ENCODE measurements at regions not wholly inside any gene's neighbourhood (a gene's known extent, or its start where the extent isn't known, plus 50 kb on each side); places are given as distances from the start of the nearest gene placed in this dataset.

GRCh38 chr9:84583866-84584265 lies 85.7 kb upstream of the NTRK2 start:
- DNase-seq (ENCODE audit: low spot score), result no peak

DNA sequence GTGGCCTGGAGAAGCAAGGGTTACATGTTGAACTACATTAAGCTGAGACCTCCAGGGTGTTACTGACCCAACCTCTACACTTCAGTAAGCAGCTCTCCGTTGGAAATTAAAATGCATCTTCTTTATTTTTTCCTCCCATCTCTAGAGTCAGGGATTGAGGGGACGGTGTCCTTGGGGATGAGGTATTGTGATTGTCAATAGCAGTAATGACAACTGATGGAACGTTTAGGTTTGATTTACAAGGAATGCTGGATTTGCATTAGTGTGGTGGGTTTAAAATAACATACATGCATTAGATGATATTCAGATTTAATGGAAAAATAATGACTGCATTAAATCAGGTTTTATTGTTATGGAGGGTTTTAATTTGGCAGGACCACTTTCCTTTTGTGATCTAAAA lies 82.9 kb upstream of the NTRK2 start:
- no peak for DNase-seq (ENCODE audit: low spot score)

- no peak for DNase-seq (ENCODE audit: low spot score)
These were observed 82.4 kb upstream of the NTRK2 start for GRCh38 chr9:84587153-84587552.

DNA sequence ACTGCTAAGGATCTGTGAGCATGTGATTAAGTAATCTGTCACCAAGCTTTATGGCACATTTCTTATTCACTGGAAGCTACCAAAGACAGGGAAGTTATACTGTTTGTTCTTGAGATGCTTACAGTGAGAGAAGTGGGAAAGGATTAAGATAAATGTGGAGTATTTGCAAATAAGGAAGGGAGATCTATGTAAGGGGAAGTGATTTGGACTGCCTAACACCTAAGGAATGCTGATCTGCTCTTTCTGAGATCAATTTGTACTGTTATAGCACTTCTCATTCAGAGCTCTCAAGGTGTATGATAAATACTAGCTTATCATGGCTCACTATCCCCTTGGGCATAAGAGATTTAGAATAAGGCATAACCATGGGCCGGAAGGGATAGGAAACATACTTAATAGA lies 80.0 kb upstream of the NTRK2 start:
- no peak for DNase-seq (ENCODE audit: low spot score)

- DNase-seq (ENCODE audit: low spot score), result no peak
These were observed 78.8 kb upstream of the NTRK2 start for GRCh38 chr9:84590706-84591105.

- DNase-seq (ENCODE audit: low spot score), result peak; percentile 38
These were observed 76.6 kb upstream of the NTRK2 start for GRCh38 chr9:84592918-84593317.

GRCh38 chr9:84593352-84593751 lies 76.2 kb upstream of the NTRK2 start:
- DNase-seq (ENCODE audit: low spot score), result peak; percentile 52

GRCh38 chr9:84597131-84597530 lies 72.4 kb upstream of the NTRK2 start:
- DNase-seq (ENCODE audit: low spot score), result peak; percentile 31

GRCh38 chr9:84598921-84599636 lies 70.5 kb upstream of the NTRK2 start:
- DNase-seq (ENCODE audit: low spot score), result peak; percentile 22

- DNase-seq (ENCODE audit: low spot score), result no peak
These were observed 68.8 kb upstream of the NTRK2 start for GRCh38 chr9:84600739-84601138.

DNA sequence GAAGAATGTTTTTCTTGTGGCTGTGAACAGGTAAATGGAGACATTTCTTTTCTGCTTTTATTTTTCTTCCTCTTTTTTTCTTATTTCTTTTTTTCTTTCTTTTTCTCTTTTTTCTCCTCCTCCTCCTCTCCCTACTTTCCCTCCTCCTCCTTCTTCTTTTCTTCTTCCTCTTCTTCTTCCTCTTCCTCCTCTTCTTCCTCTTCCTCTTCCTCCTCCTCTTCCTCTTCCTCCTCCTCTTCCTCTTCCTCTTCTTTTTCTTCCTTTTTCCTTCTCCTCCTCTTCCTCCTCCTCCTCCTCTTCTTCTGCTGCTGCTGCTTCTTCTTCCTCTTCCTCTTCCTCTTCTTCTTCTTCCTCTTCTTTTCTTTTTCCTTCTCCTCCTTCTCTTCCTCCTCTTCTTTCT lies 65.3 kb upstream of the NTRK2 start:
- DNase-seq (ENCODE audit: low spot score), result no peak

DNA sequence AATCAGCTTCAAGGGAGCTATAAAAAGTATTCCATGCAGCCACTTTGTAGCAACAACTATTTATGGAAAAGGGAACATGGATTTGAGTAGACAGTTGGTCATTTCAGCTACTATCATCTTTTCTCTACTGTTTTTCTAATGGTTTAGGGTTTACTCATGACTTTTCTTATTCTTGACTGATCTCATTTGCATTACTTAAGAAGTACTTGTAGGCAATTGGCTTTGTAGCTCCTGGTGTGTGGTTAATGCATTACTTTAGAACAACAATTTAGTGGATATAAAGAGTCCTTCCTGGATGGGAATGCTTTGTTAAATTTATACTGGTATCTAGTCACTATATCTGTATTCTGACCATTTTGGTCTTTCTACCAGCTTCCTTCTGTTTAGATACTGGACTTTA lies 59.8 kb upstream of the NTRK2 start:
- no peak for DNase-seq (ENCODE audit: low spot score)

- DNase-seq (ENCODE audit: low spot score), result no peak
These were observed 56.1 kb upstream of the NTRK2 start for GRCh38 chr9:84613431-84613830.

DNA sequence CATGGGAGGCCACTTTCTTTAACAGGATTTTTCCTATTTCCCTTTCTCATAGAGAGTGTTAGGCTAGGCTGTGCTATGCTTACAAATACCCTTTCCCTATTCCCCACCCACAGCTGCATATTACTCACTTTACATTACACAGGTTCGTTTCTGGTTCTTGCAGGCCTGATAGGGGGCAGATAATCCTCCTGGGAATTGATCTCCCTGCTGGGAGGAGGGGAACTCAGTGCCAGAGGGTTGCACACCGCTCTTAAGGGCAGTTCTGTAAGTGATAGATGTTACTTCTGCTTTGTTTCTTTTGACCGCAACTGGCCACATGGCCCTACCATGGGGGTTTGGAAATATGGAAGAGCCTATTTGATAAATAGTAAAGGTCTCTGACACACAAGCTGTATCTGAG lies 54.0 kb upstream of the NTRK2 start:
- no peak for DNase-seq (ENCODE audit: low spot score)

DNA sequence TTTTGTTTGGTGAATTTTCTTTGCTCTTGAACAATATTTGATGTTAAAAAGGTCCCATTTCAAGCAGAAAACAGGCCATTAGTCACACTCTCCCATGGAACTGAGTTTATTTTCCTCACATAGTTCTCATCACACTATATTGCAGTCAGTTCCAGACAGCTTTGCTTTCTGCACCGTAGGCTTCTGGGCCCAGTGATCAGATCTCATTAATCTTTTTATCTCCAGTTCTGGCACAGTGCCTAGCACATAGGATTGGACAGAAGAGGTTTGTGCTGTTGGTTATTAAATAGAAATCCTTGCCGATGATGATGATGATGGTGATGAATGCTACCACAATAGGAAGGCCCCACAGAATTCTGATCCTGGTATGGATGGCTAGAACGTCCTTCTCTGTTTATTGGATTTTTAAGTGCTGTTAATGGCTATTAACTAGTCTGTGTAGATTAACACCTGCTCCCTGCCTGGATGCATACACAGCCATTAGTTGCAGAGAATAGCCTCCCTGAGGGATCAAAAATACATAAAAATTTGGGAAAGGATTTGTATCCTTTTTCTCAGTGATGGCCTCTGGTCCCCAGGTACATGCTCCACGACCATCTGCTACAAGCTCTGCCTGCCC lies 52.0 kb upstream of the NTRK2 start:
- peak; percentile 85 for DNase-seq (ENCODE audit: low spot score)

Measured in umbilical cord (tissue), 1 donor.